Activated gamma-delta T cell (primary cell): ENCODE measurements at regions not wholly inside any gene's neighbourhood (a gene's known extent, or its start where the extent isn't known, plus 50 kb on each side); places are given as distances from the start of the nearest gene placed in this dataset.
"Not testable (repeated sequence)": the region's sequence is repeated elsewhere in the genome, so short reads cannot be mapped to it uniquely, and the experiment has no call there.

Experiments used
- DNase-seq: peaks from one replicate; lab custom pipeline; 2025; lab: John Stamatoyannopoulos, UW

DNA sequence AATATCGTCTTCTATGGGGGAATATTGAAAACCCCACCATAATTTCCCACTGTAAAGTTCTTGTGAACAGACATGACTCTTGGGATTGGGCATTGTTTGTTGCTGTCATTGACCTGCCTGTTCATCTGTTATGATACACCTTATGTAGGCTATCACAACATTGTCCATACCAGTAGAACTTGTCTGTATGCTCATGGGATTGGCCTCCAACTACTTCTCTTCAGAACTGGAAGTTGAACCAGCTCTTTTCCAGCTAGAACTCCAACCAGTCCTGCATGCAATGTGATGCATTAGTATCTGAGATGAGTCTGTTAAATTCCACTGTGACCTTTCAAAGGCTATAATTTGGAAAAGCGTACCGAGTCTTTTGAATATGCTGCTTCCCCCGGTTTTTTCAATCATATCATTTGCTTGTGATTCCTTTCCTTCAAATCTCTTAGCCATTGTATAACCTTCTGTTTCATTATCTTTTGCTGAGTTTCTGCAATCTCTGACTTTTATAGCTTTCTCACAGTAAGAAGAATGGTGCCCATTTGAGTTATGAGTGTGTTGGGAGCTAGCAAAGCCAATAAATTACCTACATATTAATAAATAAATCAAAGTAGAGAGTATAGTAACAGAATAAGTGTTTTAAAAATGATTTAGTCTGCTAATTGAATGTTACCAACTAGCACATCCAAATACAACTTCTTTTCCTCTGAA, 101.9 kb downstream of the PLK2 start:
- no peak for DNase-seq

GRCh38 chr5:58357121-58357520, 102.8 kb downstream of the PLK2 start:
- no peak for DNase-seq

GRCh38 chr5:58356662-58357061, 103.2 kb downstream of the PLK2 start:
- no peak for DNase-seq

DNA sequence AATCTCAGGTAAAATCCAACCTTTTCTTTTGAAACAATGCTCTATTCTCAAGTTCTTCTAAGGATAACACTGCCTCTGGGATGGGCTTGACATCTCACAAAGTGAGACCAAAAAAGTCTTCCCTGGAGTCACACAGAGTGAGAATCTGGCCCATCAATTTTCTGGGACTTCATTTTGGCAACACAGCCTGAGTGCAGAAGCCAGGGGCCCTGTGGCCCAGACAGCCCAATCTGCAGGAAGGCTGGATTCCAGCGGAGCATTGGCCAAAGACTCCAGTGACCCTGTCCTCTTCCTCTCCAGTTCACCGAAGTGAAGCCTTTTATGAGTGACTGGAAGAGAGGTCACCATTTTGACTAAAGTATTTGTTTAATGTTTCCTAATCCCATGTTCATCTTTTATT, 105.1 kb downstream of the PLK2 start:
- DNase-seq, result no peak

DNA sequence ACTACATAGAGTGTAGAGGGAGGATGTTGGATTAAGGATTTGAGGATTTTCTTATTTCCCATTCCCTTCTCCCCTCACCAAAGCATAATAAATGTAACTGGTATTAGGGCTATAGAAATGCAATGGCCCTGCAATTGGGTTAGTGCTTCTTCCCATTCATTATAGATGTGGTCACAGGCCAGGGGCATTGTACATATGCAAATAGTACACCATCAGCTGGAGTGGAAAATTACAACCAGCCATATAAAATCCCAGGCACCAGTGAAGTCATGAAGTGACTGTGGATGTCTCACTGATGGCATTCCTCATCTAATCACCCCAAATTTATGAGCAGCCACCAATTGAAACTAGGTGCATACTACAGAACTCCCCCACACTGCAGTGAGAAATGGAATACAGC, 105.9 kb downstream of the PLK2 start:
- DNase-seq, result no peak

DNA sequence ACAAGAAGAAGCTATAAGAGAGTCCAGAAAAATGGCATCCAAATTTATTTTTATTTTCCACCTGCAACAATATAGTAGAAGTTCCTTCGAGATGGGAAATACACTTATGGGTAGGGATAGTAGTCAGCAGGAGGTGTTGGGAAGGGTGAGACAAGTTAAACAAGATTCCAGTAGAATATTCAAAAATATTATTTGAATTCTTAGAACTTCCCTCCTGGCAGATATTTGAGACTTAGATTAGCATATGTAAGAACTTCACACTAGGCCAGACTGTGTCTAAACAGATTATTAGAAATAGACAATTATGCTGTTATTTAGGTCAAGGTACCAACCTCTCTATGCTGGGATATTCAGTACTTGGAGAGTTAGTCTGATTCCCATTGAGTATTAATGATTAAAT, 108.7 kb downstream of the PLK2 start:
- no peak for DNase-seq

DNA sequence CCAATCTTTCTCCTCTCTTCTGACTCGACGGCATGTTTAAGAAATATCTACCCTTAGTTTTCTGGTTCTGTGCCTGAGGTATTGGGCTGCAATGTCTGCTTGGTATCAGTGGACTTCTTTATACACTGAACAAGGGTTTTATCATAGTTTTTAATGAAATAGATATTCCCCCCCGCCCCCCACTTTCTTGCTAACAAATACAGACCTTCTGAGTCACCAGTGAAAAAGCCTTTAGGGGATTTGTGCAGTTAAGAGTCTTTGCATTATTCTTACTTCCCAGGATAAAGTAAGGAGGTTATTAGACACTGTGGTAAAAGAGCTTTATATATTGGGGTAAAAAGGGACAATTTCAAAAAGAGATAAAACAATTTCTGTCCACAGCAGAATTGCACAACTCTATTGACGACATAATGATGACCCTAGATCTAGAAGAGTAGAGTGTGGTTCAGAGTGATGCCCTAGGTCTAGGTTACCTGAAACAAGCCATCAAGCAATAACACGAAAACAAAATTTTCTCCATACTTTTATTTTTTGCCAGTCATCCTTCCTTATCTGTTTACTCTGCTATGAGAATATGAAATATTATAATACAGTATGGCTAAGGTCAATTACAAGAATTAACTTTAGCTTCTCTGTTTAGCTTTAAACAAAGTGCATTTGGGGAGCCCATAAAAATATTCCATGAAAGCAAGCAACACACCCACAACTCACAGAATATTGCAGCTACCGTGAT, 110.7 kb downstream of the PLK2 start:
- DNase-seq, result no peak

DNA sequence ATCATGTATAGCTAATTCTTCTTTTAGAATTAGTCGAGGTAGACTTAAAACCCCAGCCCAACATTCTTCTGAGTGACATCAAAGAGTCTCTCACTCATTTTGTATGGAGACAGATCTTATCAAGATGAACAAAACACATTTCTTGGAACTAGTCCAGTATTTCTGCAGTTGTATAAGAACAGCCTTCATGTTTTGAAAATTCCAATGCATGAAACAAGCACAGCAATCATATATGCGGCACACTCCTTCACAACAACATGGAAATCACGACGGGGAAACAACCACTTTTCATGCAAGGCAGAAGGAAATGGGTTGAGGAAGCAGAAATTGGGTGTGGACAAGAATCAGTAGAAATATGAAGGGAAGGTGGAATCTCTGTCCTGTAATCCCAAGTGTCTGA, 113.8 kb downstream of the PLK2 start:
- no peak for DNase-seq

GRCh38 chr5:58341476-58341875, 118.4 kb downstream of the PLK2 start:
- DNase-seq, result no peak

DNA sequence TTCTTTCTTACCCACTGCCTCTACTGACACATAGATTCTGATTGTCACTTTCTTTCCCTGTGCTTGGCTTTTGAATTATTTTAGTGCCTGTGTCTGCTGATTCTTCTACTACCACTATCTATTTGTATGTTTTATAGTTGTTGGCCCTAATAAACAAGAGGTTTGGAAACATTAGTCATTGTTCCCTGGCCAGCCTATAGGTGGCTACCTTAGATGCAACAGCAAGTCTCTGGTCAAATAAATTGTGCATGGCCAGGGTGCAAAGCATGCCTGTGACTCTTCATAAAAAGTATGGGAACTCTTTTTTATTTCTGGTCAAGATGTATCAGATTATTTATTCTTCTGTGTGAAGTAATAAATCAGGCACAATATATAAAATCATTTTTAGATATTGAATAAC, 124.4 kb downstream of the PLK2 start:
- DNase-seq, result no peak

- DNase-seq, result no peak
These were observed 125.9 kb downstream of the PLK2 start for GRCh38 chr5:58334035-58334434.

- DNase-seq, result no peak
These were observed 129.1 kb downstream of the PLK2 start for GRCh38 chr5:58330781-58331180.

GRCh38 chr5:58327289-58327688, 132.6 kb downstream of the PLK2 start:
- no peak for DNase-seq

- DNase-seq, result no peak
These were observed 133.9 kb downstream of the PLK2 start for GRCh38 chr5:58326022-58326421.

GRCh38 chr5:58322453-58322852, 137.4 kb downstream of the PLK2 start:
- no peak for DNase-seq

- DNase-seq, result no peak
These were observed 141.4 kb downstream of the PLK2 start for GRCh38 chr5:58318468-58318867.

DNA sequence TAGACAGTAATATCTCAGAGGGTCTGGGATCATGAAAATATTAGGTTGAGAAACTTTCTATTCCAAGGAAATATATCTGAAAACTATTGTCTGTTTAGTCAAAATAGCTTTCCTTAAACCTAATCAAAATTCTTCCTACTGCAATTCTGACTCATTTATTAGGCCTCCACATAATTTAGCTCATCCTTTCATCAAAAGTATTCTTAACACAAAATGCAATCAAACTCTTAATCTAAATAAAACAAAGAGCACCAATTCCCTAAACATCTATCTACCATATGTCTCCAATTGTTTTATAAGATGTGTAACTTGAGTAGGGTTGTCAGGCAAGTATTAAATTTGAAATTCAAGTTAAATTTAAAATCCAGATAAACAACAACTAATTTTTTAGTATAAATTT, 142.1 kb downstream of the PLK2 start:
- no peak for DNase-seq

- no peak for DNase-seq
These were observed 142.9 kb downstream of the PLK2 start for GRCh38 chr5:58317009-58317408.

GRCh38 chr5:58315794-58316193, 144.1 kb downstream of the PLK2 start:
- no peak for DNase-seq

DNA sequence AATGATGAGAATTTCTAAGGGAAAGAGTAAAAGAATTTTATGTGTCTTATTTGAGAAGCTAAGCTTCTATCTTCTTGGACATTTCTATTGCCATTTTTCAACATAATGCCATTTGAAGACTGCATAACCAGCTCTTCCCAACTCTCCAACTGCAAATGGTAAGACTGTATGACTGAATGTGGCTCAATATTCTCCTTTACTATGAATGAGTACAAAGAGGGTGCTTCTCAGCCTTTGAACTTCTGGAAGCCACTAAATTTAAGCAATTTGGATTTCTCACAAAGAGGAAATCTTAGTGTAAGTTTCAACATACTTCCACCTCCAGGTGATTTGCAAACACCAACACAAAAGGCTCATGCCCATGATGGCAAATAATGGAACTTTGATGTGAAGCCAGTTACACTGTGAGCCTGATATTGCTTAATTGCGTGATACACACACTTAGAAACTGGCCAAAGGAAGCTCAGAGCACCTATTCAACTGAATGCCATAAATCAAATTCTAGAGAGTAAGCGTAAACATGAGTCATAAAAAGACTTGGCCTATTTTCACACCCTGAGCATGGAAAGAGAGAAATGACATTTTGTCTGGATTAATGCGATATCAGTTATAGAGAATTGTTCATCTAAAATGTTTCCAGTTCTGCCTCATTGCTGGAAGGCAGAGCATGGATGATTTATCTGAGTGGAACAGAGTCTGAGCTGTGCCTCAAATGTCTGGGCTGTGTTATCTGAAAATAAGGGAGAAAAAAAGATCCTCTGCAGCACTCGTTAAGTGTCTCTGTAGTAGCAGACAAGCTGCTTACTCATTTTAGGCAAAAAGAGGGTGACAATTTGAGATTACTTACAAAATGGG, 145.3 kb downstream of the PLK2 start:
- no peak for DNase-seq

DNA sequence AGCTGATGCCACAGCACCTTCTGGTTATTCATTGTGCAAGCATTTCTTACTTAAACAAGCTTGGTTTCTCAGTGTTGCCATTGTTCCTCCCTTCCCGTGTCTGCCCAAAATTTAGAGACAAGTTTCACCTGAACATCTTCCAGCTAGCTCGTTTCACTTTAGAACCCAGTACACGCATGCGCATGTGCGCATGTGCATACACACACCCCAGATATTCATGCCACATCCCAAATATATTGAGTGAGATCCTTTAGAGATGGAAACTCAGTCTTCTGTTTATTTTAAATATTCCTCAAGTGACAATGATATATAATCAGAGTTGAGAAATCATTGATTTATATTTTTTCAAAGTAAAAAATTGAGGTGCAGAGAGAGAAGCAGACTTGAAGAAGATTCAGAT, 147.6 kb downstream of the PLK2 start:
- no peak for DNase-seq

DNA sequence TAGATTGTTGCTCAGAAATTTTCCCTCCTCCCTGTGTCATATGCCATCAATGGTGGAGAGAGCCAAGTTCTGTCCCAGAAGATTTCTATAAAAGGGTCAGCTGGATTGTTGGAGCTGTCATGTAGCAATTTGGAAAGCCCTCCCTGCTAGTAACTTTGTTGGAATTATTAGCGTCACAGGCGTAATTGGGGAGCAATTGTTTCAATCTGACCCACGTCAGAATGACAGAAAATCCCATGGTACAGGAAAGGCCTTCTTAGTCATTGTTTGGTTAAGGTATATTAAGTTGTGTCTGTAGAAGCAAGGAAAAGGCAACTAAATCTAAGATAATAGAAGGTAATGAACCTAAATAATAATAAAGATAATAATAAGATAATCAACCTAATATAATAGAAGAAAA, 148.4 kb downstream of the PLK2 start:
- DNase-seq, result no peak

DNA sequence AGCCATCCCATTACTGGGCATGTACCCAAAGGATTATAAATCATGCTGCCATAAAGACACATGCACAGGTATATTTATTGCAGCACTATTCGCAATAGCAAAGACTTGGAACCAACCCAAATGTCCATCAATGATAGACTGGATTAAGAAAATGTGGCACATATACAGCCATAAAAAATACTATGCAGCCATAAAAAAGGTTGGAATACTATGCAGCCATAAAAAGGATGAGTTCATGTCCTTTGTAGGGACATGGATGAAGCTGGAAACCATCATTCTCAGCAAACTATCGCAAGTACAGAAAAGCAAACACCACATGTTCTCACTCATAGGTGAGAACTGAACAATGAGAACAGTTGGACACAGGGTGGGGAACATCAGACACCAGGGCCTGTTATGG, 151.5 kb downstream of the PLK2 start:
- DNase-seq, result not testable (repeated sequence)
